GM12878 (cell line): ENCODE measurements at regions not wholly inside any gene's neighbourhood (a gene's known extent, or its start where the extent isn't known, plus 50 kb on each side); places are given as distances from the start of the nearest gene placed in this dataset.

Source experiments
- CBX3 ChIP-seq: fragments of 200-600 bp; sonication (generic); IDR thresholded peaks from 2 replicates; pipeline ENCODE4 v1.6.1; 2016; ENCODE audit warnings: low read depth, borderline replicate concordance
- HDGF ChIP-seq: fragments of 450-650 bp; IDR thresholded peaks from 2 replicates; pipeline ENCODE4 v1.6.1; 2016; ENCODE audit warnings: antibody characterized with exemption
- IRF4 ChIP-seq: IDR thresholded peaks from 2 replicates; pipeline ENCODE4 v1.6.1; 2011; ENCODE audit warnings: low read depth, low read length
- MTA3 ChIP-seq: IDR thresholded peaks from 2 replicates; pipeline ENCODE4 v1.6.1; 2012; ENCODE audit warnings: low read length, inconsistent platforms, borderline replicate concordance
- NBN ChIP-seq: fragments of 450-650 bp; IDR thresholded peaks from 2 replicates; pipeline ENCODE4 v1.6.1; 2016
- POLR2A ChIP-seq: IDR thresholded peaks from 2 replicates; pipeline ENCODE4 v1.6.1; 2011; ENCODE audit warnings: low read depth, mild to moderate bottlenecking, low read length
- POLR2AphosphoS5 ChIP-seq: IDR thresholded peaks from 2 replicates; pipeline ENCODE4 v1.6.1; 2011; ENCODE audit warnings: mild to moderate bottlenecking, low read length, inconsistent platforms
- RAD51 ChIP-seq: fragments of 450-650 bp; IDR thresholded peaks from 2 replicates; pipeline ENCODE4 v1.6.1; 2016; ENCODE audit warnings: moderate library complexity, mild to moderate bottlenecking, inconsistent platforms
- SREBF2 ChIP-seq: IDR thresholded peaks from 2 replicates; pipeline ENCODE4 v1.6.1; 2012; ENCODE audit warnings: mild to moderate bottlenecking, low read length
- TCF3 ChIP-seq: IDR thresholded peaks from 2 replicates; pipeline ENCODE4 v1.6.1; 2012; ENCODE audit warnings: low read depth, mild to moderate bottlenecking, low read length, borderline replicate concordance; ENCODE audit not compliant: insufficient read depth
- ZNF274 ChIP-seq: IDR thresholded peaks from one replicate; pipeline ENCODE4 v1.8.0; 2011; ENCODE audit not compliant: insufficient read length, insufficient read depth
- ZNF622 ChIP-seq: fragments of 450-650 bp; IDR thresholded peaks from 2 replicates; pipeline ENCODE4 v1.6.1; 2017; ENCODE audit warnings: mild to moderate bottlenecking, inconsistent platforms
- TF ChIP-seq, protein P1 (sequence below): IDR thresholded peaks from 2 replicates; pipeline ENCODE4 v1.6.1; 2011; ENCODE audit warnings: borderline replicate concordance, low read depth, mild to moderate bottlenecking, moderate library complexity, low read length; ENCODE audit not compliant: insufficient read depth, poor library complexity, severe bottlenecking
- TF ChIP-seq, protein P2 (sequence below): fragments of 450-650 bp; IDR thresholded peaks from 2 replicates; pipeline ENCODE4 v1.6.1; 2016; ENCODE audit warnings: mild to moderate bottlenecking, moderate library complexity, borderline replicate concordance
- TF ChIP-seq, protein P3 (sequence below): fragments of 450-650 bp; IDR thresholded peaks from 2 replicates; pipeline ENCODE4 v1.6.1; 2017; ENCODE audit warnings: mild to moderate bottlenecking, moderate library complexity
- TF ChIP-seq, protein P4 (sequence below): IDR thresholded peaks from 2 replicates; pipeline ENCODE4 v1.6.1; 2012; ENCODE audit warnings: low read depth, low read length, improper control_type of control experiment
- TF ChIP-seq, protein P5 (sequence below): fragments of 450-650 bp; IDR thresholded peaks from 2 replicates; pipeline ENCODE4 v1.6.1; 2016; ENCODE audit warnings: mild to moderate bottlenecking

DNA sequence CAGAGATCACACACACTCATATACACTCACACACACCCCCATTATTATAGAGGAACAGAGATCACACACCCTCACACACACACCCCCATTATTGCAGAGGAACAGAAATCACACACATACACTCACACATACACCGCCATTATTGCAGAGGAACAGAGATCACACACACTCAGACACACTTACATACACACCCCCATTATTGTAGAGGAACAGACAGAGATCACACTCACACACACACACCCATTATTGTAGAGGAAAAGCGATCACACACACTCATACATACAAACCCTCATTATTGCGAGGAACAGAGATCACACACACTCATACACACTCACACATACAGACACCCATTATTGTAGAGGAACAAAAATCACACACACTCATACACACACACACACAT is 239.0 kb downstream of the BUB3 start (continued):
- TF ChIP-seq, protein P1, sequence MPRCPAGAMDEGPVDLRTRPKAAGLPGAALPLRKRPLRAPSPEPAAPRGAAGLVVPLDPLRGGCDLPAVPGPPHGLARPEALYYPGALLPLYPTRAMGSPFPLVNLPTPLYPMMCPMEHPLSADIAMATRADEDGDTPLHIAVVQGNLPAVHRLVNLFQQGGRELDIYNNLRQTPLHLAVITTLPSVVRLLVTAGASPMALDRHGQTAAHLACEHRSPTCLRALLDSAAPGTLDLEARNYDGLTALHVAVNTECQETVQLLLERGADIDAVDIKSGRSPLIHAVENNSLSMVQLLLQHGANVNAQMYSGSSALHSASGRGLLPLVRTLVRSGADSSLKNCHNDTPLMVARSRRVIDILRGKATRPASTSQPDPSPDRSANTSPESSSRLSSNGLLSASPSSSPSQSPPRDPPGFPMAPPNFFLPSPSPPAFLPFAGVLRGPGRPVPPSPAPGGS = peak; percentile 49
- TF ChIP-seq RAD51 (no peak), IRF4 (no peak), TCF3 (no peak), POLR2A (0 out of 2 replicates have a peak, but pooled peaks have one; percentile 24), NBN (peak; percentile 94), ZNF622 (no peak), CBX3 (no peak), HDGF (peak; percentile 99), POLR2AphosphoS5 (peak; percentile 22; the same call in 1 of the 2 replicates), ZNF274 (no peak), MTA3 (no peak), SREBF2 (no peak)
- TF ChIP-seq, protein P2, sequence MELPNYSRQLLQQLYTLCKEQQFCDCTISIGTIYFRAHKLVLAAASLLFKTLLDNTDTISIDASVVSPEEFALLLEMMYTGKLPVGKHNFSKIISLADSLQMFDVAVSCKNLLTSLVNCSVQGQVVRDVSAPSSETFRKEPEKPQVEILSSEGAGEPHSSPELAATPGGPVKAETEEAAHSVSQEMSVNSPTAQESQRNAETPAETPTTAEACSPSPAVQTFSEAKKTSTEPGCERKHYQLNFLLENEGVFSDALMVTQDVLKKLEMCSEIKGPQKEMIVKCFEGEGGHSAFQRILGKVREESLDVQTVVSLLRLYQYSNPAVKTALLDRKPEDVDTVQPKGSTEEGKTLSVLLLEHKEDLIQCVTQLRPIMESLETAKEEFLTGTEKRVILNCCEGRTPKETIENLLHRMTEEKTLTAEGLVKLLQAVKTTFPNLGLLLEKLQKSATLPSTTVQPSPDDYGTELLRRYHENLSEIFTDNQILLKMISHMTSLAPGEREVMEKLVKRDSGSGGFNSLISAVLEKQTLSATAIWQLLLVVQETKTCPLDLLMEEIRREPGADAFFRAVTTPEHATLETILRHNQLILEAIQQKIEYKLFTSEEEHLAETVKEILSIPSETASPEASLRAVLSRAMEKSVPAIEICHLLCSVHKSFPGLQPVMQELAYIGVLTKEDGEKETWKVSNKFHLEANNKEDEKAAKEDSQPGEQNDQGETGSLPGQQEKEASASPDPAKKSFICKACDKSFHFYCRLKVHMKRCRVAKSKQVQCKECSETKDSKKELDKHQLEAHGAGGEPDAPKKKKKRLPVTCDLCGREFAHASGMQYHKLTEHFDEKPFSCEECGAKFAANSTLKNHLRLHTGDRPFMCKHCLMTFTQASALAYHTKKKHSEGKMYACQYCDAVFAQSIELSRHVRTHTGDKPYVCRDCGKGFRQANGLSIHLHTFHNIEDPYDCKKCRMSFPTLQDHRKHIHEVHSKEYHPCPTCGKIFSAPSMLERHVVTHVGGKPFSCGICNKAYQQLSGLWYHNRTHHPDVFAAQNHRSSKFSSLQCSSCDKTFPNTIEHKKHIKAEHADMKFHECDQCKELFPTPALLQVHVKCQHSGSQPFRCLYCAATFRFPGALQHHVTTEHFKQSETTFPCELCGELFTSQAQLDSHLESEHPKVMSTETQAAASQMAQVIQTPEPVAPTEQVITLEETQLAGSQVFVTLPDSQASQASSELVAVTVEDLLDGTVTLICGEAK = no peak
- TF ChIP-seq, protein P3, sequence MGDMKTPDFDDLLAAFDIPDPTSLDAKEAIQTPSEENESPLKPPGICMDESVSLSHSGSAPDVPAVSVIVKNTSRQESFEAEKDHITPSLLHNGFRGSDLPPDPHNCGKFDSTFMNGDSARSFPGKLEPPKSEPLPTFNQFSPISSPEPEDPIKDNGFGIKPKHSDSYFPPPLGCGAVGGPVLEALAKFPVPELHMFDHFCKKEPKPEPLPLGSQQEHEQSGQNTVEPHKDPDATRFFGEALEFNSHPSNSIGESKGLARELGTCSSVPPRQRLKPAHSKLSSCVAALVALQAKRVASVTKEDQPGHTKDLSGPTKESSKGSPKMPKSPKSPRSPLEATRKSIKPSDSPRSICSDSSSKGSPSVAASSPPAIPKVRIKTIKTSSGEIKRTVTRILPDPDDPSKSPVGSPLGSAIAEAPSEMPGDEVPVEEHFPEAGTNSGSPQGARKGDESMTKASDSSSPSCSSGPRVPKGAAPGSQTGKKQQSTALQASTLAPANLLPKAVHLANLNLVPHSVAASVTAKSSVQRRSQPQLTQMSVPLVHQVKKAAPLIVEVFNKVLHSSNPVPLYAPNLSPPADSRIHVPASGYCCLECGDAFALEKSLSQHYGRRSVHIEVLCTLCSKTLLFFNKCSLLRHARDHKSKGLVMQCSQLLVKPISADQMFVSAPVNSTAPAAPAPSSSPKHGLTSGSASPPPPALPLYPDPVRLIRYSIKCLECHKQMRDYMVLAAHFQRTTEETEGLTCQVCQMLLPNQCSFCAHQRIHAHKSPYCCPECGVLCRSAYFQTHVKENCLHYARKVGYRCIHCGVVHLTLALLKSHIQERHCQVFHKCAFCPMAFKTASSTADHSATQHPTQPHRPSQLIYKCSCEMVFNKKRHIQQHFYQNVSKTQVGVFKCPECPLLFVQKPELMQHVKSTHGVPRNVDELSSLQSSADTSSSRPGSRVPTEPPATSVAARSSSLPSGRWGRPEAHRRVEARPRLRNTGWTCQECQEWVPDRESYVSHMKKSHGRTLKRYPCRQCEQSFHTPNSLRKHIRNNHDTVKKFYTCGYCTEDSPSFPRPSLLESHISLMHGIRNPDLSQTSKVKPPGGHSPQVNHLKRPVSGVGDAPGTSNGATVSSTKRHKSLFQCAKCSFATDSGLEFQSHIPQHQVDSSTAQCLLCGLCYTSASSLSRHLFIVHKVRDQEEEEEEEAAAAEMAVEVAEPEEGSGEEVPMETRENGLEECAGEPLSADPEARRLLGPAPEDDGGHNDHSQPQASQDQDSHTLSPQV = no peak
- TF ChIP-seq, protein P4, sequence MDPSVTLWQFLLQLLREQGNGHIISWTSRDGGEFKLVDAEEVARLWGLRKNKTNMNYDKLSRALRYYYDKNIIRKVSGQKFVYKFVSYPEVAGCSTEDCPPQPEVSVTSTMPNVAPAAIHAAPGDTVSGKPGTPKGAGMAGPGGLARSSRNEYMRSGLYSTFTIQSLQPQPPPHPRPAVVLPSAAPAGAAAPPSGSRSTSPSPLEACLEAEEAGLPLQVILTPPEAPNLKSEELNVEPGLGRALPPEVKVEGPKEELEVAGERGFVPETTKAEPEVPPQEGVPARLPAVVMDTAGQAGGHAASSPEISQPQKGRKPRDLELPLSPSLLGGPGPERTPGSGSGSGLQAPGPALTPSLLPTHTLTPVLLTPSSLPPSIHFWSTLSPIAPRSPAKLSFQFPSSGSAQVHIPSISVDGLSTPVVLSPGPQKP = no peak
- TF ChIP-seq, protein P5, sequence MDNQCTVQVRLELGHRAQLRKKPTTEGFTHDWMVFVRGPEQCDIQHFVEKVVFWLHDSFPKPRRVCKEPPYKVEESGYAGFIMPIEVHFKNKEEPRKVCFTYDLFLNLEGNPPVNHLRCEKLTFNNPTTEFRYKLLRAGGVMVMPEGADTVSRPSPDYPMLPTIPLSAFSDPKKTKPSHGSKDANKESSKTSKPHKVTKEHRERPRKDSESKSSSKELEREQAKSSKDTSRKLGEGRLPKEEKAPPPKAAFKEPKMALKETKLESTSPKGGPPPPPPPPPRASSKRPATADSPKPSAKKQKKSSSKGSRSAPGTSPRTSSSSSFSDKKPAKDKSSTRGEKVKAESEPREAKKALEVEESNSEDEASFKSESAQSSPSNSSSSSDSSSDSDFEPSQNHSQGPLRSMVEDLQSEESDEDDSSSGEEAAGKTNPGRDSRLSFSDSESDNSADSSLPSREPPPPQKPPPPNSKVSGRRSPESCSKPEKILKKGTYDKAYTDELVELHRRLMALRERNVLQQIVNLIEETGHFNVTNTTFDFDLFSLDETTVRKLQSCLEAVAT = peak; percentile 77
